ENCODE measurements at regions not wholly inside any gene's neighbourhood (a gene's known extent, or its start where the extent isn't known, plus 50 kb on each side); places are given as distances from the start of the nearest gene placed in this dataset.

DNA sequence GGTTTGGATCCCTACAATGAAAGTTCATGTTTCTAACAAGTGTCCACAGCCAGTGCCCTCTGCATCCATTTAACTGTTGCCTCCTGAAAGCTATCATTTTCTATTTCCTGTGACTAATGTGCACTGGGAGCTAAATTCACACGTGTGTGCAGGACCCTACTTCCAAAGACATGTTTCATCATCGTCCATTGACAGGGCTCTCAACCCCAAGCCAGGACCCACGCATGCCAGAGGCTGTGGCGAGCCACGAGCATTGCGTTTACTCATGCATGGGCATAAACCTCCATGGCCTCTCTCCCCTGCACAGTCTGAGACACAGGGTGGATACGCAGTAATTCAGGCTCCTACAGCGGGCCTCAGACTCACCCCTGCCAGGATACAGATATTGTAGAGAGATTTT, 153.2 kb downstream of the MAFB start:
- Histone ChIP-seq H3K4me2 (ENCODE audit: insufficient read depth, low read length) (no peak overlapping the region), H2AFZ (ENCODE audit: low read length) (no peak overlapping the region), H3K4me3 (ENCODE audit: insufficient read depth, low read length) (no peak overlapping the region), H3K27ac (ENCODE audit: low read depth, low read length) (no peak overlapping the region), H3K79me2 (ENCODE audit: insufficient read depth, low read length) (no peaks in the 10 kb centered on the region), H3K9me3 (ENCODE audit: low read depth, low read length) (peaks cover 2% of the 10 kb centered on the region), H4K20me1 (ENCODE audit: insufficient read depth, low read length) (no peaks in the 10 kb centered on the region), H3K27me3 (ENCODE audit: insufficient read depth, low read length) (peaks cover 7% of the 10 kb centered on the region), H3K4me1 (ENCODE audit: insufficient read depth, low read length) (peaks cover 2% of the 10 kb centered on the region), H3K36me3 (ENCODE audit: insufficient read depth, low read length) (no peaks in the 10 kb centered on the region)
- TF ChIP-seq, protein P1, sequence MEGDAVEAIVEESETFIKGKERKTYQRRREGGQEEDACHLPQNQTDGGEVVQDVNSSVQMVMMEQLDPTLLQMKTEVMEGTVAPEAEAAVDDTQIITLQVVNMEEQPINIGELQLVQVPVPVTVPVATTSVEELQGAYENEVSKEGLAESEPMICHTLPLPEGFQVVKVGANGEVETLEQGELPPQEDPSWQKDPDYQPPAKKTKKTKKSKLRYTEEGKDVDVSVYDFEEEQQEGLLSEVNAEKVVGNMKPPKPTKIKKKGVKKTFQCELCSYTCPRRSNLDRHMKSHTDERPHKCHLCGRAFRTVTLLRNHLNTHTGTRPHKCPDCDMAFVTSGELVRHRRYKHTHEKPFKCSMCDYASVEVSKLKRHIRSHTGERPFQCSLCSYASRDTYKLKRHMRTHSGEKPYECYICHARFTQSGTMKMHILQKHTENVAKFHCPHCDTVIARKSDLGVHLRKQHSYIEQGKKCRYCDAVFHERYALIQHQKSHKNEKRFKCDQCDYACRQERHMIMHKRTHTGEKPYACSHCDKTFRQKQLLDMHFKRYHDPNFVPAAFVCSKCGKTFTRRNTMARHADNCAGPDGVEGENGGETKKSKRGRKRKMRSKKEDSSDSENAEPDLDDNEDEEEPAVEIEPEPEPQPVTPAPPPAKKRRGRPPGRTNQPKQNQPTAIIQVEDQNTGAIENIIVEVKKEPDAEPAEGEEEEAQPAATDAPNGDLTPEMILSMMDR (IDR thresholded peaks at IDR 0.05; ENCODE audit: extremely low read depth, low read depth, low read length) = no peak
- no peak for DNase-seq (ENCODE audit: insufficient read length, low spot score, missing footprints)

DNA sequence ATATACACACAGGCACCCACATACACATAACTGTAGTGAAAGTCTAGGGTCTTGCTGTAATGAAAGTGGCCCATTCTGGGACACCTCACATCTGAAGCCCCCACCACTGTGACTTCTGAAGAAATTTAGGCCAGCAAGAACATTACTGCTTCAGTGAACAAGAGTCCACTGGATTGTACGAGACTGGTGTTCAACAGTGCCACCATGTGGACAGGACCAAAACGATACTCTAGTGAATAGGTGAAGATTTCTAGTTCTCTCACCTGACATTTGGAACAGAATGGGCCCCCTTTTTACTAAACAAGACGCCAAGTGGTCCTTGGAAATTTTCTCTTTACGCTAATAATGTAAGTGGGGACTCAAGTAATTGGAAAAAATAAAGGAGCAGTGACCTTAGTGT, 156.9 kb downstream of the MAFB start:
- Histone ChIP-seq H4K20me1 (ENCODE audit: insufficient read depth, low read length) (no peaks in the 10 kb centered on the region), H3K36me3 (ENCODE audit: insufficient read depth, low read length) (no peaks in the 10 kb centered on the region), H3K9me3 (ENCODE audit: low read depth, low read length) (peaks cover 2% of the 10 kb centered on the region), H3K79me2 (ENCODE audit: insufficient read depth, low read length) (no peaks in the 10 kb centered on the region), H3K27me3 (ENCODE audit: insufficient read depth, low read length) (no peaks in the 10 kb centered on the region), H3K4me2 (ENCODE audit: insufficient read depth, low read length) (no peak overlapping the region), H2AFZ (ENCODE audit: low read length) (no peak overlapping the region), H3K4me1 (ENCODE audit: insufficient read depth, low read length) (peaks cover 2% of the 10 kb centered on the region), H3K4me3 (ENCODE audit: insufficient read depth, low read length) (no peak overlapping the region), H3K27ac (ENCODE audit: low read depth, low read length) (no peak overlapping the region)
- TF ChIP-seq, protein P1 (IDR thresholded peaks at IDR 0.05; ENCODE audit: extremely low read depth, low read depth, low read length) = peak; percentile 26
- no peak for DNase-seq (ENCODE audit: insufficient read length, low spot score, missing footprints)

GRCh38 chr20:40525351-40525750, 163.7 kb downstream of the MAFB start:
- Histone ChIP-seq H3K36me3 (ENCODE audit: insufficient read depth, low read length) (no peaks in the 10 kb centered on the region), H4K20me1 (ENCODE audit: insufficient read depth, low read length) (no peaks in the 10 kb centered on the region), H3K4me1 (ENCODE audit: insufficient read depth, low read length) (peaks cover 15% of the 10 kb centered on the region), H3K4me2 (ENCODE audit: insufficient read depth, low read length) (peak overlapping the region; percentile 24), H3K9me3 (ENCODE audit: low read depth, low read length) (peaks cover 2% of the 10 kb centered on the region), H2AFZ (ENCODE audit: low read length) (no peak overlapping the region), H3K4me3 (ENCODE audit: insufficient read depth, low read length) (no peak overlapping the region), H3K79me2 (ENCODE audit: insufficient read depth, low read length) (no peaks in the 10 kb centered on the region), H3K27me3 (ENCODE audit: insufficient read depth, low read length) (no peaks in the 10 kb centered on the region), H3K27ac (ENCODE audit: low read depth, low read length) (no peak overlapping the region)
- TF ChIP-seq, protein P1 (IDR thresholded peaks at IDR 0.05; ENCODE audit: extremely low read depth, low read depth, low read length) = no peak
- DNase-seq (ENCODE audit: insufficient read length, low spot score, missing footprints) = no peak

DNA sequence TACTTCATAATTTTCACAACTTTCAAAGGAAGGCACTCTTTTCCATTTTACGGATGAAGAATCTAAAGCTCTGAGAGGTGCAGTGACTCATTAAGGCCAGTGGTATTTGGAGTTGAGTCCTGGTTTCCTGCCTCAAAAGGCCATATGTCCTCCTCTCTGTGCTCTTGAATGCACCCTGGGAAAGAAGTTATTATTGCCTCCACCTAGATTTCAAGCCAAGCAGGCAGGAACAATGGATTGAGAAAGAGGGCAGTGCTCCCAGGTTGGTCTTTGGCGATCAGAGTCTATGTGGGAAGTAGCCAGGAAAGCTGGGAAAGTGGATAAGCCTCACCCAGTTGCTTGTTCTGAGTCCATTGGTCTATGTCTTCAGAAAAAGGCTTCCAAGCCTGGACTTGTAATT, 165.0 kb downstream of the MAFB start:
- H3K4me3 ChIP-seq (ENCODE audit: insufficient read depth, low read length) = no peak overlapping the region
- DNase-seq (ENCODE audit: insufficient read length, low spot score, missing footprints) = no peak
- no peaks in the 10 kb centered on the region for H3K27me3 ChIP-seq (ENCODE audit: insufficient read depth, low read length)
- TF ChIP-seq, protein P1 (IDR thresholded peaks at IDR 0.05; ENCODE audit: extremely low read depth, low read depth, low read length) = no peak
- no peak overlapping the region for H2AFZ ChIP-seq (ENCODE audit: low read length)
- H3K4me1 ChIP-seq (ENCODE audit: insufficient read depth, low read length) = peaks cover 15% of the 10 kb centered on the region
- no peaks in the 10 kb centered on the region for H3K79me2 ChIP-seq (ENCODE audit: insufficient read depth, low read length)
- H3K36me3 ChIP-seq (ENCODE audit: insufficient read depth, low read length) = no peaks in the 10 kb centered on the region
- H3K9me3 ChIP-seq (ENCODE audit: low read depth, low read length) = peaks cover 2% of the 10 kb centered on the region
- no peak overlapping the region for H3K4me2 ChIP-seq (ENCODE audit: insufficient read depth, low read length)
- no peaks in the 10 kb centered on the region for H4K20me1 ChIP-seq (ENCODE audit: insufficient read depth, low read length)
- no peak overlapping the region for H3K27ac ChIP-seq (ENCODE audit: low read depth, low read length)
